IgD-negative memory B cell (primary cell): ENCODE measurements at regions not wholly inside any gene's neighbourhood (a gene's known extent, or its start where the extent isn't known, plus 50 kb on each side); places are given as distances from the start of the nearest gene placed in this dataset.

ENCODE experiments used
- H3K27ac Mint-ChIP-seq, 3 donors: one replicate each; pipeline ENCODE4 v1.8.0; 2020 to 2022; ENCODE audit warnings: mild to moderate bottlenecking in 3 of 3, mixed read lengths in 3 of 3, moderate library complexity in 1 of 3
- H3K27me3 Mint-ChIP-seq: one replicate; pipeline ENCODE4 v1.8.0; 2021; ENCODE audit warnings: mixed read lengths
- H3K36me3 Mint-ChIP-seq: one replicate; pipeline ENCODE4 v1.8.0; 2020; ENCODE audit warnings: mild to moderate bottlenecking, mixed read lengths
- H3K4me1 Mint-ChIP-seq, 3 donors: one replicate each; pipeline ENCODE4 v1.8.0; 2020 to 2022; ENCODE audit warnings: mixed read lengths in 3 of 3, mild to moderate bottlenecking in 1 of 3
- H3K4me3 Mint-ChIP-seq, 4 donors: one replicate each; pipeline ENCODE4 v1.8.0; 2020 to 2022; ENCODE audit warnings: mild to moderate bottlenecking in 4 of 4, mixed read lengths in 4 of 4, moderate library complexity in 3 of 4
- H3K9me3 Mint-ChIP-seq, 3 donors: one replicate each; pipeline ENCODE4 v1.8.0; 2020 to 2021; ENCODE audit warnings: mixed read lengths in 3 of 3, mild to moderate bottlenecking in 1 of 3

- Mint-ChIP-seq H3K27ac (no peak overlapping the region), H3K4me1 (no peaks in the 10 kb centered on the region), H3K9me3 (peaks cover 9 to 20% (median 12%) of the 10 kb centered on the region in 3 donors), H3K27me3 (no peaks in the 10 kb centered on the region), H3K36me3 (no peaks in the 10 kb centered on the region), H3K4me3 (no peak overlapping the region)
Observed at GRCh38 chr13:83184150-83184475, 698.2 kb downstream of the SLITRK1 start.

GRCh38 chr13:83183439-83184149 is 698.7 kb downstream of the SLITRK1 start:
- H3K27me3 Mint-ChIP-seq, result no peaks in the 10 kb centered on the region
- H3K36me3 Mint-ChIP-seq, result no peaks in the 10 kb centered on the region
- no peaks in the 10 kb centered on the region for H3K4me1 Mint-ChIP-seq
- H3K9me3 Mint-ChIP-seq, result peaks cover 8 to 15% (median 12%) of the 10 kb centered on the region in 3 donors
- no peak overlapping the region for H3K27ac Mint-ChIP-seq
- H3K4me3 Mint-ChIP-seq, result no peak overlapping the region

- Mint-ChIP-seq H3K36me3 (no peaks in the 10 kb centered on the region), H3K9me3 (peaks cover 7 to 11% (median 9%) of the 10 kb centered on the region in 3 donors), H3K27ac (no peak overlapping the region), H3K27me3 (no peaks in the 10 kb centered on the region), H3K4me1 (no peaks in the 10 kb centered on the region), H3K4me3 (no peak overlapping the region)
Observed at GRCh38 chr13:83182845-83183244, 699.4 kb downstream of the SLITRK1 start.

- Mint-ChIP-seq H3K27me3 (no peaks in the 10 kb centered on the region), H3K4me1 (peaks cover 0 to 1% (median 0%) of the 10 kb centered on the region in 3 donors), H3K4me3 (no peak overlapping the region), H3K36me3 (no peaks in the 10 kb centered on the region), H3K9me3 (peaks cover 2 to 14% (median 2%) of the 10 kb centered on the region in 3 donors), H3K27ac (no peak overlapping the region)
Observed at GRCh38 chr13:83178008-83178407, 704.3 kb downstream of the SLITRK1 start.

- peaks cover 0 to 13% (median 3%) of the 10 kb centered on the region in 3 donors for H3K9me3 Mint-ChIP-seq
- H3K4me3 Mint-ChIP-seq, result no peak overlapping the region
- no peak overlapping the region for H3K27ac Mint-ChIP-seq
- H3K27me3 Mint-ChIP-seq, result no peaks in the 10 kb centered on the region
- peaks cover 0 to 1% (median 0%) of the 10 kb centered on the region in 3 donors for H3K4me1 Mint-ChIP-seq
- H3K36me3 Mint-ChIP-seq, result no peaks in the 10 kb centered on the region
Observed at GRCh38 chr13:83168590-83168989, 713.7 kb downstream of the SLITRK1 start.

- H3K27ac Mint-ChIP-seq, result no peak overlapping the region
- H3K27me3 Mint-ChIP-seq, result no peaks in the 10 kb centered on the region
- no peaks in the 10 kb centered on the region for H3K36me3 Mint-ChIP-seq
- H3K9me3 Mint-ChIP-seq, result peaks cover 0 to 12% (median 2%) of the 10 kb centered on the region in 3 donors
- no peak overlapping the region for H3K4me3 Mint-ChIP-seq
- no peaks in the 10 kb centered on the region for H3K4me1 Mint-ChIP-seq
Observed at GRCh38 chr13:83167203-83167602, 715.1 kb downstream of the SLITRK1 start.

GRCh38 chr13:83166550-83166949 is 715.7 kb downstream of the SLITRK1 start:
- H3K4me3 Mint-ChIP-seq, result no peak overlapping the region
- H3K4me1 Mint-ChIP-seq, result no peaks in the 10 kb centered on the region
- peaks cover 0 to 12% (median 2%) of the 10 kb centered on the region in 3 donors for H3K9me3 Mint-ChIP-seq
- no peak overlapping the region for H3K27ac Mint-ChIP-seq
- H3K36me3 Mint-ChIP-seq, result no peaks in the 10 kb centered on the region
- no peaks in the 10 kb centered on the region for H3K27me3 Mint-ChIP-seq

- Mint-ChIP-seq H3K9me3 (peaks cover 0 to 12% (median 5%) of the 10 kb centered on the region in 3 donors), H3K27ac (no peak overlapping the region), H3K36me3 (no peaks in the 10 kb centered on the region), H3K4me3 (no peak overlapping the region), H3K27me3 (no peaks in the 10 kb centered on the region), H3K4me1 (no peaks in the 10 kb centered on the region)
Observed at GRCh38 chr13:83162493-83162892, 719.8 kb downstream of the SLITRK1 start.

- Mint-ChIP-seq H3K4me3 (no peak overlapping the region), H3K4me1 (no peaks in the 10 kb centered on the region), H3K9me3 (peaks cover 0 to 21% (median 2%) of the 10 kb centered on the region in 3 donors), H3K27ac (no peak overlapping the region), H3K36me3 (no peaks in the 10 kb centered on the region), H3K27me3 (no peaks in the 10 kb centered on the region)
Observed at GRCh38 chr13:83153848-83154247, 728.4 kb downstream of the SLITRK1 start.

GRCh38 chr13:83151308-83151660 is 731.0 kb downstream of the SLITRK1 start:
- no peaks in the 10 kb centered on the region for H3K4me1 Mint-ChIP-seq
- H3K27ac Mint-ChIP-seq, result no peak overlapping the region
- H3K9me3 Mint-ChIP-seq, result peaks cover 1 to 21% (median 2%) of the 10 kb centered on the region in 3 donors
- H3K27me3 Mint-ChIP-seq, result no peaks in the 10 kb centered on the region
- no peak overlapping the region for H3K4me3 Mint-ChIP-seq
- H3K36me3 Mint-ChIP-seq, result no peaks in the 10 kb centered on the region

GRCh38 chr13:83150616-83151307 is 731.5 kb downstream of the SLITRK1 start:
- Mint-ChIP-seq H3K36me3 (no peaks in the 10 kb centered on the region), H3K9me3 (peaks cover 1 to 21% (median 2%) of the 10 kb centered on the region in 3 donors), H3K27ac (no peak overlapping the region), H3K4me1 (no peaks in the 10 kb centered on the region), H3K4me3 (no peak overlapping the region), H3K27me3 (no peaks in the 10 kb centered on the region)

GRCh38 chr13:83136660-83137059 is 745.6 kb downstream of the SLITRK1 start:
- Mint-ChIP-seq H3K4me3 (no peak overlapping the region), H3K27me3 (no peaks in the 10 kb centered on the region), H3K27ac (no peak overlapping the region), H3K4me1 (no peaks in the 10 kb centered on the region), H3K9me3 (peaks cover 1 to 3% (median 2%) of the 10 kb centered on the region in 3 donors), H3K36me3 (no peaks in the 10 kb centered on the region)

GRCh38 chr13:83125791-83126190 is 756.5 kb downstream of the SLITRK1 start:
- H3K36me3 Mint-ChIP-seq, result no peaks in the 10 kb centered on the region
- H3K9me3 Mint-ChIP-seq, result peaks cover 0 to 7% (median 3%) of the 10 kb centered on the region in 3 donors
- H3K4me3 Mint-ChIP-seq, result no peak overlapping the region
- H3K27me3 Mint-ChIP-seq, result no peaks in the 10 kb centered on the region
- H3K27ac Mint-ChIP-seq, result no peak overlapping the region
- no peaks in the 10 kb centered on the region for H3K4me1 Mint-ChIP-seq

GRCh38 chr13:83121896-83122295 is 760.4 kb downstream of the SLITRK1 start:
- H3K27me3 Mint-ChIP-seq, result no peaks in the 10 kb centered on the region
- no peaks in the 10 kb centered on the region for H3K36me3 Mint-ChIP-seq
- H3K9me3 Mint-ChIP-seq, result peaks cover 0 to 6% (median 3%) of the 10 kb centered on the region in 3 donors
- H3K27ac Mint-ChIP-seq, result no peak overlapping the region
- no peaks in the 10 kb centered on the region for H3K4me1 Mint-ChIP-seq
- H3K4me3 Mint-ChIP-seq, result no peak overlapping the region

- Mint-ChIP-seq H3K27me3 (no peaks in the 10 kb centered on the region), H3K4me3 (no peak overlapping the region), H3K4me1 (no peaks in the 10 kb centered on the region), H3K9me3 (peaks cover 0 to 4% (median 3%) of the 10 kb centered on the region in 3 donors), H3K27ac (no peak overlapping the region), H3K36me3 (no peaks in the 10 kb centered on the region)
Observed at GRCh38 chr13:83117046-83117445, 765.2 kb downstream of the SLITRK1 start.
